Neural cell (in vitro differentiated cells): ENCODE measurements at regions not wholly inside any gene's neighbourhood (a gene's known extent, or its start where the extent isn't known, plus 50 kb on each side); places are given as distances from the start of the nearest gene placed in this dataset.

Experiments
- H2AFZ ChIP-seq: fragments of 200-600, 300-800 bp; sonication (generic), shearing (Covaris generic); 2 replicates; pipeline ENCODE4 v1.6.0; 2014; ENCODE audit warnings: low read depth, mild to moderate bottlenecking, antibody characterized with exemption, low read length, moderate library complexity
- H3F3A ChIP-seq: fragments of 200-600 bp; shearing (Covaris generic); 2 replicates; pipeline ENCODE4 v1.6.1; 2016; ENCODE audit warnings: mild to moderate bottlenecking, moderate library complexity, mixed read lengths, antibody characterized with exemption, low read length; ENCODE audit not compliant: insufficient read depth, poor library complexity, severe bottlenecking
- H3K27ac ChIP-seq: fragments of 200-600, 300-800 bp; sonication (generic), shearing (Covaris generic); 2 replicates; pipeline ENCODE4 v1.5.1; 2014; ENCODE audit warnings: mild to moderate bottlenecking, low read length, moderate library complexity
- H3K27me3 ChIP-seq: fragments of 300-800, 200-600 bp; sonication (generic), shearing (Covaris generic); 2 replicates; pipeline ENCODE4 v1.6.0; 2014; ENCODE audit warnings: mild to moderate bottlenecking, low read depth, low read length, moderate library complexity; ENCODE audit not compliant: insufficient read depth
- H3K36me3 ChIP-seq: fragments of 300-800, 200-600 bp; sonication (generic), shearing (Covaris generic); 2 replicates; pipeline ENCODE4 v1.5.1; 2014; ENCODE audit warnings: mild to moderate bottlenecking, antibody characterized with exemption, low read length, moderate library complexity; ENCODE audit not compliant: insufficient read depth
- H3K4me2 ChIP-seq: fragments of 300-800, 200-600 bp; sonication (generic), shearing (Covaris generic); 2 replicates; pipeline ENCODE4 v1.6.0; 2014; ENCODE audit warnings: mild to moderate bottlenecking, low read length
- H3K4me3 ChIP-seq: fragments of 300-800, 200-600 bp; sonication (generic), shearing (Covaris generic); 2 replicates; pipeline ENCODE4 v1.5.1; 2014; ENCODE audit warnings: mild to moderate bottlenecking, low read length, moderate library complexity
- H3K79me2 ChIP-seq: fragments of 200-600 bp; shearing (Covaris generic); replicated peaks from 2 replicates; pipeline ENCODE4 v1.6.0; 2014; ENCODE audit warnings: mild to moderate bottlenecking, low read length, moderate library complexity; ENCODE audit not compliant: insufficient read depth
- H3K9ac ChIP-seq: fragments of 300-800, 200-600 bp; sonication (generic), shearing (Covaris generic); 2 replicates; pipeline ENCODE4 v1.6.1; 2016; ENCODE audit warnings: mild to moderate bottlenecking, low read length, mixed read lengths
- H3K9me2 ChIP-seq: fragments of 200-600 bp; shearing (Covaris generic); 2 replicates; pipeline ENCODE4 v1.6.1; 2016; ENCODE audit warnings: mild to moderate bottlenecking, low read length, mixed read lengths; ENCODE audit not compliant: insufficient read depth
- H3K9me3 ChIP-seq: fragments of 200-600, 300-800 bp; sonication (generic), shearing (Covaris generic); 2 replicates; pipeline ENCODE4 v1.6.1; 2016; ENCODE audit warnings: mild to moderate bottlenecking, mixed run types, low read length, moderate library complexity, mixed read lengths
- H4K20me1 ChIP-seq: fragments of 200-600 bp; shearing (Covaris generic); 2 replicates; pipeline ENCODE4 v1.6.1; 2016; ENCODE audit warnings: mild to moderate bottlenecking, mixed run types; ENCODE audit not compliant: insufficient read depth
- EP300 ChIP-seq: fragments of 450-650 bp; conservative IDR thresholded peaks from 2 replicates; pipeline ENCODE4 v1.6.1; 2014; ENCODE audit warnings: antibody characterized with exemption, mild to moderate bottlenecking, moderate library complexity; ENCODE audit not compliant: poor library complexity, severe bottlenecking
- EZH2 ChIP-seq: fragments of 200-600, 300-800 bp; shearing (Covaris generic), sonication (generic); IDR thresholded peaks from 2 replicates; pipeline ENCODE4 v1.6.1; 2014; ENCODE audit warnings: antibody characterized with exemption, low read length, borderline replicate concordance, mild to moderate bottlenecking; ENCODE audit not compliant: insufficient read depth, poor library complexity, severe bottlenecking
- MXI1 ChIP-seq: fragments of 450-650 bp; conservative IDR thresholded peaks from 2 replicates; pipeline ENCODE4 v1.6.1; 2014; ENCODE audit warnings: antibody characterized with exemption, mild to moderate bottlenecking; ENCODE audit not compliant: poor library complexity, severe bottlenecking
- POLR2AphosphoS5 ChIP-seq: IDR thresholded peaks from 2 replicates; pipeline ENCODE4 v1.6.1; 2012
- RAD21 ChIP-seq: fragments of 450-650 bp; conservative IDR thresholded peaks from 2 replicates; pipeline ENCODE4 v1.6.1; 2014; ENCODE audit warnings: antibody characterized with exemption, mild to moderate bottlenecking, moderate library complexity
- REST ChIP-seq: IDR thresholded peaks from 2 replicates; pipeline ENCODE4 v1.6.1; 2012; ENCODE audit warnings: borderline replicate concordance
- SMC3 ChIP-seq: fragments of 450-650 bp; conservative IDR thresholded peaks from 2 replicates; pipeline ENCODE4 v1.6.1; 2014; ENCODE audit warnings: antibody characterized with exemption, mild to moderate bottlenecking, moderate library complexity; ENCODE audit not compliant: poor library complexity
- TAF1 ChIP-seq: IDR thresholded peaks from 2 replicates; pipeline ENCODE4 v1.6.1; 2012; ENCODE audit warnings: low read depth
- TF ChIP-seq, protein P1 (sequence below): fragments of 450-650 bp; IDR thresholded peaks from 2 replicates; pipeline ENCODE4 v1.5.1; 2014; ENCODE audit warnings: antibody characterized with exemption, mild to moderate bottlenecking, moderate library complexity; ENCODE audit not compliant: poor library complexity, severe bottlenecking

GRCh38 chr7:19293431-19293830 lies 148.2 kb upstream of the FERD3L start:
- no peaks in the 10 kb centered on the region for H3F3A ChIP-seq
- H3K4me3 ChIP-seq = no peak overlapping the region
- no peaks in the 10 kb centered on the region for H4K20me1 ChIP-seq
- no peak for TF ChIP-seq EP300
- no peak for TF ChIP-seq POLR2AphosphoS5
- TF ChIP-seq RAD21 = no peak
- no peak for TF ChIP-seq MXI1
- TF ChIP-seq EZH2 = no peak
- H3K9ac ChIP-seq = no peak overlapping the region
- H3K4me2 ChIP-seq = no peak overlapping the region
- H3K27me3 ChIP-seq = no peaks in the 10 kb centered on the region
- no peaks in the 10 kb centered on the region for H3K9me2 ChIP-seq
- no peak overlapping the region for H3K27ac ChIP-seq
- H3K36me3 ChIP-seq = no peaks in the 10 kb centered on the region
- H3K9me3 ChIP-seq = no peaks in the 10 kb centered on the region
- no peak overlapping the region for H2AFZ ChIP-seq
- H3K79me2 ChIP-seq = no peaks in the 10 kb centered on the region

GRCh38 chr7:19290968-19291367 lies 145.7 kb upstream of the FERD3L start:
- Histone ChIP-seq H3K27ac (no peak overlapping the region), H3K36me3 (no peaks in the 10 kb centered on the region), H2AFZ (no peak overlapping the region), H3K4me2 (no peak overlapping the region), H4K20me1 (no peaks in the 10 kb centered on the region), H3K9me3 (no peaks in the 10 kb centered on the region), H3K79me2 (no peaks in the 10 kb centered on the region), H3K9me2 (no peaks in the 10 kb centered on the region), H3K27me3 (no peaks in the 10 kb centered on the region), H3F3A (no peaks in the 10 kb centered on the region), H3K9ac (no peak overlapping the region), H3K4me3 (no peak overlapping the region)
- TF ChIP-seq RAD21 (no peak), SMC3 (no peak), REST (no peak), EP300 (no peak), MXI1 (no peak), EZH2 (no peak), TAF1 (no peak), POLR2AphosphoS5 (no peak)
- TF ChIP-seq, protein P1, sequence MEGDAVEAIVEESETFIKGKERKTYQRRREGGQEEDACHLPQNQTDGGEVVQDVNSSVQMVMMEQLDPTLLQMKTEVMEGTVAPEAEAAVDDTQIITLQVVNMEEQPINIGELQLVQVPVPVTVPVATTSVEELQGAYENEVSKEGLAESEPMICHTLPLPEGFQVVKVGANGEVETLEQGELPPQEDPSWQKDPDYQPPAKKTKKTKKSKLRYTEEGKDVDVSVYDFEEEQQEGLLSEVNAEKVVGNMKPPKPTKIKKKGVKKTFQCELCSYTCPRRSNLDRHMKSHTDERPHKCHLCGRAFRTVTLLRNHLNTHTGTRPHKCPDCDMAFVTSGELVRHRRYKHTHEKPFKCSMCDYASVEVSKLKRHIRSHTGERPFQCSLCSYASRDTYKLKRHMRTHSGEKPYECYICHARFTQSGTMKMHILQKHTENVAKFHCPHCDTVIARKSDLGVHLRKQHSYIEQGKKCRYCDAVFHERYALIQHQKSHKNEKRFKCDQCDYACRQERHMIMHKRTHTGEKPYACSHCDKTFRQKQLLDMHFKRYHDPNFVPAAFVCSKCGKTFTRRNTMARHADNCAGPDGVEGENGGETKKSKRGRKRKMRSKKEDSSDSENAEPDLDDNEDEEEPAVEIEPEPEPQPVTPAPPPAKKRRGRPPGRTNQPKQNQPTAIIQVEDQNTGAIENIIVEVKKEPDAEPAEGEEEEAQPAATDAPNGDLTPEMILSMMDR = no peak

- TF ChIP-seq TAF1 (no peak), POLR2AphosphoS5 (no peak), EZH2 (no peak), EP300 (no peak), MXI1 (no peak), SMC3 (no peak), REST (no peak), RAD21 (no peak)
- TF ChIP-seq, protein P1 = no peak
- Histone ChIP-seq H3K4me3 (no peak overlapping the region), H3K79me2 (no peaks in the 10 kb centered on the region), H3K4me2 (no peak overlapping the region), H2AFZ (no peak overlapping the region), H3K9me2 (no peaks in the 10 kb centered on the region), H4K20me1 (no peaks in the 10 kb centered on the region), H3K27me3 (no peaks in the 10 kb centered on the region), H3F3A (no peaks in the 10 kb centered on the region), H3K9me3 (no peaks in the 10 kb centered on the region), H3K36me3 (no peaks in the 10 kb centered on the region), H3K27ac (no peak overlapping the region), H3K9ac (no peak overlapping the region)
Observed at GRCh38 chr7:19290066-19290465, 144.8 kb upstream of the FERD3L start.
